T-helper 17 cell (primary cell): ENCODE measurements at regions not wholly inside any gene's neighbourhood (a gene's known extent, or its start where the extent isn't known, plus 50 kb on each side); places are given as distances from the start of the nearest gene placed in this dataset.

Experiments used
- ATAC-seq: fragments of 150-1000 bp; cut with Tn5 transposase; 2 replicates; pipeline ENCODE4 v1.10.0; 2021; ENCODE audit warnings: mild to moderate bottlenecking, moderate library complexity
- DNase-seq, 3 donors: peaks; one replicate each; pipeline versions ENCODE4 v3.0.0 to v3.0.0-alpha.2; 2020 to 2021
- H3K9me3 ChIP-seq: one replicate; pipeline ENCODE4 v1.7.0; 2013; ENCODE audit warnings: low read length, mild to moderate bottlenecking; ENCODE audit not compliant: control insufficient read depth, poor library complexity, severe bottlenecking
- H3K27ac Mint-ChIP-seq: one replicate; pipeline ENCODE4 v1.8.0; 2022; ENCODE audit warnings: mild to moderate bottlenecking, moderate library complexity, mixed read lengths
- H3K27me3 Mint-ChIP-seq: one replicate; pipeline ENCODE4 v1.8.0; 2022; ENCODE audit warnings: mixed read lengths
- H3K36me3 Mint-ChIP-seq: one replicate; pipeline ENCODE4 v1.8.0; 2022; ENCODE audit warnings: low read depth, mixed read lengths
- H3K4me1 Mint-ChIP-seq: one replicate; pipeline ENCODE4 v1.8.0; 2022; ENCODE audit warnings: mild to moderate bottlenecking, mixed read lengths
- H3K4me3 Mint-ChIP-seq: one replicate; pipeline ENCODE4 v1.8.0; 2022; ENCODE audit warnings: mild to moderate bottlenecking, moderate library complexity, mixed read lengths

DNA sequence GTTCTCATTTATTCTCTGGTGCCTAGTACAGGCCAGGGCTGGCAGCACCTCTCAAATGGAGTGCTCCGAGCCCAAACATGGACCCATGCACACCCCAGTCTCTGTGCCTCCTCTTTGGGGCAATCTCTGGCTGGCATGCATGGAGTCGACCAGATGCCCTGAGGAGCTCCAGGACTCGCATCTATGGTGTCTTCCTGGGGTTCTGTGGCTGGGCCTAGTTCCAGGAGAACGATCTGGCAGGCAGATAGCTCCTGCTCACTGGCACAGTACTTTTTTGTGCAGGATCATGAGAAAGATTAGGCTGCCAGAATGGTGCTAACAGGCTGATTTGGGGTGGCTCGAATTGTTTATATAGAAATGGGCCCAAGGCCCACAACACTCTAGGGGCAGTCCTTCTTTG, 72.0 kb upstream of the PJA1 start:
- H3K9me3 ChIP-seq, result no peaks in the 10 kb centered on the region
- Mint-ChIP-seq H3K36me3 (no peaks in the 10 kb centered on the region), H3K4me1 (no peaks in the 10 kb centered on the region), H3K27ac (no peak overlapping the region), H3K27me3 (no peaks in the 10 kb centered on the region), H3K4me3 (no peak overlapping the region)
- DNase-seq, result no peak
- ATAC-seq, result no peak

DNA sequence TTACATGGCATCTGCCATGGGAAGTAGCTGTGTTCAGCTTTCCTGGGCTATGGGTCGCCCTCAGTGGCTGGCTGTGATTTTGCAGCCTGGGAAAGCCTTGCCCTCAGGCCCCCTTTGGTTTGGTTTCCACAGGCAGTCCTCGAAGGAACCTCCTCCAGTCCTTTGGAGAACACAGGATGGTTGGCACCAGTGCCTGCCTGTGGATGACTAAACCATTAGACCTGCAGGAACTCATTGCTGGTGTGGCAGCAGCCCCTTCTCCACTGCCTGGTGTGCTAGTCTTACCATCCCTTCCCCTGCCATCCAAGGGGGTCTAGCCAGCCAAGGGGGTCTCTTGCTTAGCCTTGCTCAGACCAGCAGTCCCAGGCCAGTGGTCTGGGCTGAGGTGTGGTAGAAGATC, 71.4 kb upstream of the PJA1 start:
- ATAC-seq (no peak), DNase-seq (no peak)
- no peaks in the 10 kb centered on the region for H3K27me3 Mint-ChIP-seq
- no peaks in the 10 kb centered on the region for H3K36me3 Mint-ChIP-seq
- H3K9me3 ChIP-seq, result no peaks in the 10 kb centered on the region
- no peak overlapping the region for H3K27ac Mint-ChIP-seq
- H3K4me1 Mint-ChIP-seq, result no peaks in the 10 kb centered on the region
- H3K4me3 Mint-ChIP-seq, result no peak overlapping the region

DNA sequence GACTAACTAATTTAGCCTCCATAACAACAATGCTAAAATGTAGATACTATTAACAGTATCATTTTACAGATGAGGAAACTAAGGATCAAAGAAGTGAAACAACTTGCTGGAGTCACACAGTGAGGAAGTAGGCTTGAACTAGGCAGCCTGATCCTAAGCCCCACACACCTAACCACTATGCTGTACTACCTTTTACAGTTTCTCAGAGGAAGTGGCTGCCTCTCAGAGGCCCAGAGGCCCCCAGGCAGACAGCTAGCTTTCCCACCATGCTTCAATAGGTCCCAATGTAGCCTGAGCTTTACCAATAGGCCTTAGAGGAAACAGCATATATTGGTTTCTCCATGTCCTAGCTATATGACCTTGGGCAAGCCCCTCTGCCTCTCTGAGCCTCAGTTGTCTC, 69.4 kb upstream of the PJA1 start:
- no peak for ATAC-seq
- H3K4me3 Mint-ChIP-seq, result no peak overlapping the region
- H3K36me3 Mint-ChIP-seq, result no peaks in the 10 kb centered on the region
- H3K9me3 ChIP-seq, result no peaks in the 10 kb centered on the region
- no peaks in the 10 kb centered on the region for H3K4me1 Mint-ChIP-seq
- no peaks in the 10 kb centered on the region for H3K27me3 Mint-ChIP-seq
- no peak for DNase-seq
- no peak overlapping the region for H3K27ac Mint-ChIP-seq

DNA sequence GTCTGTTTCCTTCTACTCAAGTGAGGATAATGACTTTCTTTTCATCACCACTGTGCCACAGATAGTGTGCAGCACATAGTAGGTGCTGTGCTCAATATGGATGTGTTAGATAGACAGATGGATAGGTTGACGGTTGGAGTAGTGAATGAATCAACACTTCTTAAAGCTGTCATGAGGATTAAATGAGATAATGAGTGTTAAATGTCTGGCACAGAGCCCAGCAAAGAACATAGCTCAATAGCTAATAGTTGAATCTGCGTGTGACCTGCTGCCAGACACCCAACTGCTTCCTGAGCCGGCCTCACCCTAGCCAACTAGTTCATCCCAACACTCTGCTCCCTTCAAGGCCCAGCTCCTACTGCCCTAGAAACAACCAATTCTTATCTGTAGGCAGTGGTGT, 67.7 kb upstream of the PJA1 start:
- ATAC-seq (no peak), DNase-seq (no peak)
- Mint-ChIP-seq H3K27ac (no peak overlapping the region), H3K36me3 (no peaks in the 10 kb centered on the region), H3K4me1 (no peaks in the 10 kb centered on the region), H3K27me3 (no peaks in the 10 kb centered on the region), H3K4me3 (no peak overlapping the region)
- H3K9me3 ChIP-seq, result no peaks in the 10 kb centered on the region

DNA sequence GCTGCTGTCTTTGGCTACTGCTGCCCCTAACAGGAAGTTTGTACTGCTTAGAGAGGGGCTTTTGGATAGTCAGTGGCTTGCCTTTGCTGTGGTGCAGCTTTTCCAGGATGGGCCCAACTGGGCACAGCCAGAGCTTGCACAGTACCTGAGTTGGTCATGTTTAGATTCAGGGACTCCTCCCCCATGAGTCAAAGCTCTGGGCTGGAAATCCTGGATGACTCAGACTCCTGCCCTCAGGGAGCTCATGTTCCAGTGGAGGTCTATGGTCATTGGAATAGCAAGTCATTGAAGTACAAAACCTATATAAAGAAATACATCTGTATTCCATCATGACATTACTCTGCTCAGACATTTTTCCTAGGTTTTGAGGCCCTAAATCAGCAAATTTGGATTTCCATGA, 66.7 kb upstream of the PJA1 start:
- H3K36me3 Mint-ChIP-seq, result no peaks in the 10 kb centered on the region

DNA sequence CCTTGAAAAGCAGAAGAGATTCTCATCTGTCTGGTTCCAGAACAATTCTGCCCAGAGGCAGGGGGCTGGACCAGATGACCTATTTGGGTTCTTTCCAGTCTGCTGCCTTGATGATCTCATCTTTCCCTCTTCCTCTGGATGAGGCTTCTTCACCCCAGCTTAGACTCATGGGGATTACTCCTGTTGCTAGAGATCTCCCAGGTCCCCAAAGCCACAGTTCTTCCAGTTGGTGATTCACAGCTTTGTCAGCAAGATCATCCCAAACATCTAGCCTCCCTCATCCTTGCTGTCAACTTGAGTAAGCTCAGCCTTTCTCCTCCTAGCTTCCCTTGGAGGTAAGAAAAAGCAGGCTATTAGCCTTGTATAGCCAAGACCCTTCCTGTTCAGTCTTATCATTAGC, 64.2 kb upstream of the PJA1 start:
- H3K4me1 Mint-ChIP-seq, result no peaks in the 10 kb centered on the region
- ATAC-seq (no peak), DNase-seq (no peak)
- no peak overlapping the region for H3K4me3 Mint-ChIP-seq
- no peak overlapping the region for H3K27ac Mint-ChIP-seq
- no peaks in the 10 kb centered on the region for H3K9me3 ChIP-seq
- H3K36me3 Mint-ChIP-seq, result no peaks in the 10 kb centered on the region
- no peaks in the 10 kb centered on the region for H3K27me3 Mint-ChIP-seq

More for the DNA sequence above, 66.7 kb upstream of the PJA1 start:
- Mint-ChIP-seq H3K27me3 (no peaks in the 10 kb centered on the region), H3K4me3 (no peak overlapping the region), H3K4me1 (no peaks in the 10 kb centered on the region), H3K27ac (no peak overlapping the region)
- DNase-seq (no peak), ATAC-seq (no peak)
- H3K9me3 ChIP-seq, result no peaks in the 10 kb centered on the region

DNA sequence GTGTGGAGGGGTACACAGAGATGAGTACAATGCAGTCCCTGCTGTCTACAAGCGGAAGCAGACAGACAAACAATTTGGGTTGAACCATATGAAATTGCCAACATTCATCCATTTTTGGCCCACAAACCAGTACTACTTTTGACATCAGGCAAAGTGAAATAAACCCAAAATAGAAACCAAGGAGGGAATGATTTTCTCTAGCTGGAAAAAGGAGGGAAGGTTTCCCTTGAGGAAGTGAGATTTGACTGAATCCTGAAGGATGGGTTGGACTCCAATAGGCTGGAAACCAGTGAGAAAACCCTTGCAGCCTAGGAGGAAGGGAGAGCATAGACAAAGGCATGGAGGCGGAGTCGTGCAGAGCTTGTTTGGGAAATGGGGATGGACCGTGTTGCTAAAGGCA, 63.5 kb upstream of the PJA1 start:
- no peaks in the 10 kb centered on the region for H3K27me3 Mint-ChIP-seq
- no peaks in the 10 kb centered on the region for H3K9me3 ChIP-seq
- ATAC-seq (no peak), DNase-seq (no peak)
- no peaks in the 10 kb centered on the region for H3K36me3 Mint-ChIP-seq
- H3K27ac Mint-ChIP-seq, result no peak overlapping the region
- H3K4me3 Mint-ChIP-seq, result no peak overlapping the region
- H3K4me1 Mint-ChIP-seq, result no peaks in the 10 kb centered on the region

DNA sequence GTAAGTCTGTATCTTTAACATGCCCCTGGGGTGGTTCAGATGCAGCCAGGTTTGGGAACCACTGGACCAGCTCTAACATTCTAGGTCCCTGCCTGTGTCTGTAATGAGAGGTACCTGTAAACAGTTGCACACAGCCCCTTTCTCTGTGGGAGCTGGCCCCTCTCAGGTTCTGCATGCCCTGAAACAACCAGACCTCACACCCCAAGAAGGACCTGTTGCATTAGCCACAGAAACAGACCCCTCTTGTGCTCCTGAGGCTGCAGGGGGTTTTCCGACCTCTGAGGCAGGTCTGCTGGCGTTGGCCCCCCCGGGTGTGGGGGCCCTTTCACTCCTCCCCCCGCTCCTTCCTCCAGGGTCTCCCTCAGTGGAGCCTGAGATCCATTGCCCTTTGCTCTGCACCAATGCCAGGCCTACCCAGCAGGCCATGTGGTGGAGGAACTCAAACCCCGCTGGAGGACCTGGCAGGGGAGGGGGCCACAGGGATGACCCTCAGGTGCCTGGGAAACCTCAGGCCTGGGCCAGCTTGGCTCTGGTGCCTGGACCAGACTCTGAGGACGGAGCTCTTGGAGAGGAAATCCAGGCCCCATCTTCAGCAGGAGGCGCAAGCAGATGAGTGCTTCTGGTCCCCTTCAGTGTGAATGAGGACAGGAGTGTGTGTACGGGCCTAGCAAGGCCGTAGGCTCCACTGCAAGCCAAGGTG, 61.4 kb upstream of the PJA1 start:
- DNase-seq (no peak), ATAC-seq (no peak)
- no peaks in the 10 kb centered on the region for H3K9me3 ChIP-seq
- no peak overlapping the region for H3K27ac Mint-ChIP-seq
- no peaks in the 10 kb centered on the region for H3K4me1 Mint-ChIP-seq
- no peaks in the 10 kb centered on the region for H3K36me3 Mint-ChIP-seq
- no peaks in the 10 kb centered on the region for H3K27me3 Mint-ChIP-seq
- H3K4me3 Mint-ChIP-seq, result no peak overlapping the region

DNA sequence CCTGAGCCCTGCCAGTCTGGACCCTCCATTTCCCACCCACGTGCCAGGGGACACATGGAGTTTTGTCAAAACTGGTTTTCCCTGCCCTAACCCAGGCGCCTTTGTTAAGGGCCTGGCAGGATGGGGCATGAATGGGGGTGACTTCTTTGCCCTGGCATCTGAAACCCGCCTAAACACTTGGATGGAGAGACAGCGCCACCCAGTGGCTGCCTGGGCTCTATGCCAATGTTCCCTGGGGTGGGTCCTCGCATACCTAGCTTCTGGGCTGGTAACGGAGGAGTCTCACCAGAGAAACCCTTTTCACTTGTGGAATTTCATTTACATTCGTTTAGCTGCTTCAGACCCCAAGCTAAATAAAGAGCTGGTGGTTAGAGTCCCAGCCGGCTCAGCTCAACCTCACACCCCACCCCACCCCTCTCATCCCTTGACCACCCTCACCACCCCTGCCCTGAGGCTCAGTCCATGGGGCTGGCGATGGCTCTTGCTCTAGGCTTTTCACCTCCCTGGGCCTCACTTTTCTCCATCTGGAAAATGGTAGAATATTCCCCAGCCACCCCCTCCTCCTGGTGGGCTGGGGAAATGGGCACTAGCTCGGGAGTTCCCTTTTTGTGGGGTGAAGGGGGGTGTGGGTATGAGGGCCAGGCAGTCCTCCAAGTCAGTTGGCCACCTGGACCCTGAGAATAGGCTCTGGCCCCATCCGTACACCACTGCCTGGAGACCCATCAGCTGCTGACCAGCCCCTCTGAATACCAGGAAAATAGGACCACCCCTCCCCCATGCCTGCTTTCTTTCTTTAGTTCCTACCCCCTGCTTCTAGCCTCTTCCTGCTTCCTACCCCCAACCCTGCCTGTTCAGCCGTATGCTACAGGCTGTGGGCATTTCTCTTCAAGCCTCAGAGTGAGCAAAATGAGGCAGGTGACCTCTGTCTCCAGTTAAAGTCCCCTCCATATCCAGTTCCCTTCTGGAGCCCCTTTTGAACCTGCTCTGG, 57.1 kb upstream of the PJA1 start:
- H3K9me3 ChIP-seq, result no peaks in the 10 kb centered on the region
- DNase-seq, result peak; percentile 45 to 67 (median 50)
- Mint-ChIP-seq H3K27me3 (no peaks in the 10 kb centered on the region), H3K4me3 (no peak overlapping the region), H3K36me3 (no peaks in the 10 kb centered on the region), H3K27ac (no peak overlapping the region), H3K4me1 (no peaks in the 10 kb centered on the region)
- peak; percentile 83 for ATAC-seq

DNA sequence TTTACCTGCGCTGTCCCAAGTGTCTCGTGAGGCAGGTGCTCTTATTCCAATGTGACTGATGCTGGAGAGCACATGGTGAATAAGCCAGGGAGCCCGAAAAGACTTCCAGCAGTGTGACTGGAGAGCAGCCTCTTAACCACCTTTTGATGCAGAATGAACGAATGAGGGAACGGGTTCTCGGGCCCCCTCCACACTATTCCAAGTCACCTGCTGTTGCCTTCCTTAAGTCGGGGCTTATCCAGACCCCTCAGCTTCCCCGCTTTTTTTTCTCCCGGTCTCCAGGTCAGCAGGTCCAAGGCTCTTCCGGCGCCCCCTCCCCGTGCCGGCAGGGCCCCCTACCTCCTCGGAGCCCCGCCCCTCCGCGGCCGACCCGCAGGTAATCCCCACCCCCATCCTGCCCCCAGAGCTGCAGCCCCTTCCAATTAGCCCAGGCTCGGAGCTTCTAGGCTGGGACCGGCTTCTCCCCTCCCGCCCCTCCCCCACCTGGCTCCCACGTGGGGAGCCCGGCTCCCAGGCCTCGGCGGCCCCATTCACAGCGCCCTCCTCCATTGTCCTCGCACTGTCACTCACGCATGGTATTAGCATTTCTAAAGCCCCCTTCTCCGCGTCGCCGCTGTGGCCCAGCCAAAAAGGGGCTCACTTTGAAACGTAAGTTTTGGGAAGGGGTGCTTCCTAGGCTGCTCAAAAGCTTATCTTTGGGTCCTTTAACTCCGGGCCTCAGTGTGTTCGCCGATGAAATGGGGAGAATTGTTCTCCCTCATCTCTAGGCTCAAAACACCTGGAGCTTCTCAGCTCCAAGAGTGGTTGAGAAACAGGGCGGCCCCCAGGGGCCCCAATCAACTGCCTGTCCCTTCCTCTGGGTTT, 56.2 kb upstream of the PJA1 start:
- no peak overlapping the region for H3K27ac Mint-ChIP-seq
- no peaks in the 10 kb centered on the region for H3K4me1 Mint-ChIP-seq
- ATAC-seq (no peak), DNase-seq (no peak)
- H3K27me3 Mint-ChIP-seq, result no peaks in the 10 kb centered on the region
- no peaks in the 10 kb centered on the region for H3K9me3 ChIP-seq
- H3K36me3 Mint-ChIP-seq, result no peaks in the 10 kb centered on the region
- H3K4me3 Mint-ChIP-seq, result no peak overlapping the region

DNA sequence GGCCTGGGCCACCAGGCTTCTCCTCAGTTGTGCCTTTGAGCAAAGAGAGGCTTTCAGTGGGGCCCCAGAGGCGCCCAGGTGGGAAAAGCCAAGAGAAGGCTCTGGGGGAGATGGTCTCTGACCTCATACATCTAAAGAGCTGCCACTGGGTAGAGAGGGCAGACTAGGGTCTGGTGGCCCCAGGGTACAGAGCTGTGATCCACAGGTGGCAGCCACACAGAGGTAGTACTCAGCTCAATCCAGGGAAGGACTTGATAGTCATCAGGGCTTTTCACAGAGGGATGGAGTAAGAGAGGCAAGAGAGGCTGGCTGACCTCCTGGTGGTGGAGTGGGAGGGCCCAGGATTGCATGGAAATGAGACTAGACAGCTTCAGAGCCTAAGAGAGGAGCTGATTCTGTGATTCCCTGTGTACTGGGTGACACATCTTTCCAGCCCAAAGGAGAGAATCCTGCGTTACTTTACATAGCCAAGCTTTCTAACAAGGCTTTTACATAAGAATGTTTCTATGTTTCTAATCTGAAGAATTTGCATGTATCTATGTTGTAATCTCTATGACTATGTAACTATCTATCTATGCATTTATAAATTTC, 53.2 kb upstream of the PJA1 start:
- no peaks in the 10 kb centered on the region for H3K36me3 Mint-ChIP-seq
- H3K27me3 Mint-ChIP-seq, result no peaks in the 10 kb centered on the region
- H3K4me3 Mint-ChIP-seq, result no peak overlapping the region
- H3K4me1 Mint-ChIP-seq, result no peaks in the 10 kb centered on the region
- no peak overlapping the region for H3K27ac Mint-ChIP-seq
- no peak for DNase-seq
- ATAC-seq, result no peak
- no peaks in the 10 kb centered on the region for H3K9me3 ChIP-seq

DNA sequence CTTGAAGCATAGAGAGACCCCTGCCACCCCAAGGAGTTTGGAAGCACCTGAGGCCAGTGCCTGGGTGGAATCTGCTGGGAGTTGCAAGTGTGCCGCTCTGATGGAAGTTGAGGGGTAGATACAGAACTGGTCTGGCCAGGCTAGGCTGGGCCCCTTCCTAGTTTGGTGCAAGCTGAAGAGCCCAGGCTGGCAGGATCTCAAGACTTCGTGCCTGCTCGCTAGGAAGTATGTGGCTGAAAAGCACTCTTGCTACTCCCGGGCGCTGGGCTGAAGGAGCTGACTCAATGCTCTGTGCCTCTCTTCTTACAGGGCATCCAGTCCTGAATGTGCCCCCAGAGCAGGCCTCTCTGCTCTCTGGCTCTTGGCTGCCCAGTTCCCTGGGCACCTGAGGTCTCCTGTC, 51.7 kb upstream of the PJA1 start:
- DNase-seq, result no peak
- Mint-ChIP-seq H3K36me3 (no peaks in the 10 kb centered on the region), H3K4me3 (no peak overlapping the region), H3K4me1 (no peaks in the 10 kb centered on the region), H3K27me3 (no peaks in the 10 kb centered on the region), H3K27ac (no peak overlapping the region)
- H3K9me3 ChIP-seq, result no peaks in the 10 kb centered on the region
- ATAC-seq, result no peak

DNA sequence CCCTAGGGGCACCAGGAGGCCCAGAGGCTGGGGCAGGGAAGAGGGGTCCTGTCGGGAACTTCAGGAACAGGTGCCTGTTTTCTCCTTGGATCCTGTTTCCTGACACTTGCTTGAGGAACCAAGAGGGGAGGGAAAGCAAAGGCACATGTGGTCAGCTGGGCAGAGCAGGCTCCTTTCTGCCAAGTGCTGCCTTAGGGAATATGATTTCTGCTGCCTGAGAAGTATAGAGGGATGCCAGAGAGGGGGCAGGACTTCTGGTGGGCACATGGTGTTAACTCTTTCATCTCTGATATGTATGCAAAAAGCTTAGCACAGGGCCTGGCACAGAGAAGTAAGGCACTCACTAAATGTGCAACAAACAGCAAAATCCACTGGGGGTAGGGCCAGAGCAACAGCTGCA, 51.2 kb upstream of the PJA1 start:
- ATAC-seq (no peak), DNase-seq (no peak)
- Mint-ChIP-seq H3K36me3 (no peaks in the 10 kb centered on the region), H3K4me3 (no peak overlapping the region), H3K27me3 (no peaks in the 10 kb centered on the region), H3K4me1 (no peaks in the 10 kb centered on the region), H3K27ac (no peak overlapping the region)
- H3K9me3 ChIP-seq, result no peaks in the 10 kb centered on the region
